ENCODE measurements at regions not wholly inside any gene's neighbourhood (a gene's known extent, or its start where the extent isn't known, plus 50 kb on each side); places are given as distances from the start of the nearest gene placed in this dataset.

DNA sequence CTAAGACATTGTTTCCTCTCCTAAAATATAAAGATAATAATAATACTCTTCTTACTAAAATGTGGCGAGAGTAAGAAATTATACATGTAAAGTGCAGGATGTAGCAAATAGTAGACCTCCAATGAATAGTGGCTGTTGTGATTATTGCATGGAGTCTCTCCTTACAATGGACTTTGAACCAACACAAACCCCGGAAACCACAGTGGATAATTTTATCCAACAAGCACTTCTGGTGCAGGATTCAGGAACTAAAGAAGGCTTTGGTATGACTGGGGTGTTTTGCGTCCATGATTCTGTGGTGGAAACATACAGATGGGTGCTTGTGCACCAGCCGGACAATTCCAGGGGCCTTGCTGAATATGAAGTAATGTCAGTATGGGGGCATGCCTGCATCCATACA is 146.4 kb upstream of the UBASH3B start:
- TF ChIP-seq, protein P1, sequence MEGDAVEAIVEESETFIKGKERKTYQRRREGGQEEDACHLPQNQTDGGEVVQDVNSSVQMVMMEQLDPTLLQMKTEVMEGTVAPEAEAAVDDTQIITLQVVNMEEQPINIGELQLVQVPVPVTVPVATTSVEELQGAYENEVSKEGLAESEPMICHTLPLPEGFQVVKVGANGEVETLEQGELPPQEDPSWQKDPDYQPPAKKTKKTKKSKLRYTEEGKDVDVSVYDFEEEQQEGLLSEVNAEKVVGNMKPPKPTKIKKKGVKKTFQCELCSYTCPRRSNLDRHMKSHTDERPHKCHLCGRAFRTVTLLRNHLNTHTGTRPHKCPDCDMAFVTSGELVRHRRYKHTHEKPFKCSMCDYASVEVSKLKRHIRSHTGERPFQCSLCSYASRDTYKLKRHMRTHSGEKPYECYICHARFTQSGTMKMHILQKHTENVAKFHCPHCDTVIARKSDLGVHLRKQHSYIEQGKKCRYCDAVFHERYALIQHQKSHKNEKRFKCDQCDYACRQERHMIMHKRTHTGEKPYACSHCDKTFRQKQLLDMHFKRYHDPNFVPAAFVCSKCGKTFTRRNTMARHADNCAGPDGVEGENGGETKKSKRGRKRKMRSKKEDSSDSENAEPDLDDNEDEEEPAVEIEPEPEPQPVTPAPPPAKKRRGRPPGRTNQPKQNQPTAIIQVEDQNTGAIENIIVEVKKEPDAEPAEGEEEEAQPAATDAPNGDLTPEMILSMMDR (IDR thresholded peaks at IDR 0.05), result no peak
- TF ChIP-seq POLR2A (IDR thresholded peaks at IDR 0.05), result no peak

All from stomach (tissue), 4 donors.